IPS DF 4.7 (cell line): ENCODE measurements at regions not wholly inside any gene's neighbourhood (a gene's known extent, or its start where the extent isn't known, plus 50 kb on each side); places are given as distances from the start of the nearest gene placed in this dataset.

Source experiments
- DNase-seq: peaks from one replicate; pipeline ENCODE4 v3.0.0-alpha.2; 2013; ENCODE audit warnings: low spot score; ENCODE audit errors: extremely low read depth

GRCh38 chr13:63085851-63086250 lies 1670.2 kb upstream of the PCDH20 start:
- DNase-seq = no peak

- DNase-seq = no peak
Measured at GRCh38 chr13:63081400-63082014, 1665.9 kb upstream of the PCDH20 start.

- DNase-seq = no peak
Measured at GRCh38 chr13:63075126-63075525, 1659.5 kb upstream of the PCDH20 start.

- no peak for DNase-seq
Measured at GRCh38 chr13:63050287-63050686, 1634.6 kb upstream of the PCDH20 start.

- DNase-seq = no peak
Measured at GRCh38 chr13:63048653-63049052, 1633.0 kb upstream of the PCDH20 start.

GRCh38 chr13:63044589-63045313 lies 1629.1 kb upstream of the PCDH20 start:
- DNase-seq = no peak

GRCh38 chr13:63042686-63043085 lies 1627.0 kb upstream of the PCDH20 start:
- no peak for DNase-seq

GRCh38 chr13:63041640-63042414 lies 1626.2 kb upstream of the PCDH20 start:
- no peak for DNase-seq

- DNase-seq = no peak
Measured at GRCh38 chr13:63026285-63026797, 1610.7 kb upstream of the PCDH20 start.

GRCh38 chr13:63025741-63026140 lies 1610.1 kb upstream of the PCDH20 start:
- DNase-seq = no peak

GRCh38 chr13:63024458-63024857 lies 1608.8 kb upstream of the PCDH20 start:
- no peak for DNase-seq

GRCh38 chr13:63011996-63012395 lies 1596.3 kb upstream of the PCDH20 start:
- no peak for DNase-seq

- DNase-seq = no peak
Measured at GRCh38 chr13:63010072-63010658, 1594.5 kb upstream of the PCDH20 start.

GRCh38 chr13:63005625-63006024 lies 1590.0 kb upstream of the PCDH20 start:
- DNase-seq = no peak

- DNase-seq = no peak
Measured at GRCh38 chr13:62997696-62998095, 1582.0 kb upstream of the PCDH20 start.

GRCh38 chr13:62997038-62997599 lies 1581.5 kb upstream of the PCDH20 start:
- DNase-seq = no peak

- no peak for DNase-seq
Measured at GRCh38 chr13:62973804-62974203, 1558.2 kb upstream of the PCDH20 start.

- no peak for DNase-seq
Measured at GRCh38 chr13:62964522-62964921, 1548.9 kb upstream of the PCDH20 start.

- no peak for DNase-seq
Measured at GRCh38 chr13:62960723-62961122, 1545.1 kb upstream of the PCDH20 start.

- DNase-seq = no peak
Measured at GRCh38 chr13:62933809-62934208, 1518.2 kb upstream of the PCDH20 start.

GRCh38 chr13:62932256-62932883 lies 1516.7 kb upstream of the PCDH20 start:
- DNase-seq = no peak
